ENCODE measurements at regions not wholly inside any gene's neighbourhood (a gene's known extent, or its start where the extent isn't known, plus 50 kb on each side); places are given as distances from the start of the nearest gene placed in this dataset.
A peak's percentile ranks its signal among the peaks of the same experiment; 100 is the strongest.

- H3K36me3 ChIP-seq (ENCODE audit: insufficient read depth, low read length) = no peaks in the 10 kb centered on the region
- intact Hi-C loops (cut with micrococcal nuclease; ENCODE audit: unreplicated experiment) = loop anchor here (10.0 kb wide), 1 partner anchor 363 kb away; no protein-coding TSS in a partner anchor
- no peaks in the 10 kb centered on the region for H3K9me2 ChIP-seq (ENCODE audit: insufficient read depth, low read length)
- H4K20me1 ChIP-seq (ENCODE audit: insufficient read depth, low read length) = no peaks in the 10 kb centered on the region
- H3K4me1 ChIP-seq (ENCODE audit: insufficient read depth, low read length, poor library complexity, severe bottlenecking) = no peaks in the 10 kb centered on the region
- no peaks in the 10 kb centered on the region for H3K79me2 ChIP-seq (ENCODE audit: insufficient read depth, low read depth, low read length)
- H3K9me3 ChIP-seq (ENCODE audit: low read length) = no peaks in the 10 kb centered on the region
- CTCF ChIA-PET (ENCODE audit: unreplicated experiment) = no interaction called here
- no peak overlapping the region for H3K27ac ChIP-seq (ENCODE audit: low read depth, low read length, poor library complexity, severe bottlenecking)
- no peak overlapping the region for H2AFZ ChIP-seq (ENCODE audit: low read length)
- TF ChIP-seq CTCF (conservative IDR thresholded peaks at IDR 0.05; ENCODE audit: low read length) (peak; percentile 54), EZH2phosphoT487 (IDR thresholded peaks at IDR 0.05; ENCODE audit: borderline replicate concordance, low read depth, low read length) (no peak)
- H3K4me3 ChIP-seq (ENCODE audit: low read depth, low read length, poor library complexity, severe bottlenecking) = no peak overlapping the region
- POLR2A ChIA-PET = no interaction called here
- BruUV-seq (replicated peaks) = no TSS peak
- no peak overlapping the region for H3K4me2 ChIP-seq (ENCODE audit: low read length)
- peak; percentile 2 for DNase-seq (ENCODE audit: low spot score)
These were observed 172.5 kb downstream of the SMAD2 start for GRCh38 chr18:47758000-47758399.

GRCh38 chr18:47756364-47757016 is 174.0 kb downstream of the SMAD2 start:
- intact Hi-C loops (cut with micrococcal nuclease; ENCODE audit: unreplicated experiment) = loop anchor here (10.0 kb wide), 1 partner anchor 362 kb away; no protein-coding TSS in a partner anchor
- H3K79me2 ChIP-seq (ENCODE audit: insufficient read depth, low read depth, low read length) = no peaks in the 10 kb centered on the region
- no peaks in the 10 kb centered on the region for H4K20me1 ChIP-seq (ENCODE audit: insufficient read depth, low read length)
- POLR2A ChIA-PET = no interaction called here
- no peak overlapping the region for H3K4me2 ChIP-seq (ENCODE audit: low read length)
- H3K4me1 ChIP-seq (ENCODE audit: insufficient read depth, low read length, poor library complexity, severe bottlenecking) = no peaks in the 10 kb centered on the region
- no peaks in the 10 kb centered on the region for H3K9me3 ChIP-seq (ENCODE audit: low read length)
- no peaks in the 10 kb centered on the region for H3K36me3 ChIP-seq (ENCODE audit: insufficient read depth, low read length)
- TF ChIP-seq EZH2phosphoT487 (IDR thresholded peaks at IDR 0.05; ENCODE audit: borderline replicate concordance, low read depth, low read length) (no peak), CTCF (conservative IDR thresholded peaks at IDR 0.05; ENCODE audit: low read length) (peak; percentile 81)
- CTCF ChIA-PET (ENCODE audit: unreplicated experiment) = no interaction called here
- no TSS peak for BruUV-seq (replicated peaks)
- DNase-seq (ENCODE audit: low spot score) = peak; percentile 34
- no peak overlapping the region for H2AFZ ChIP-seq (ENCODE audit: low read length)
- no peak overlapping the region for H3K27ac ChIP-seq (ENCODE audit: low read depth, low read length, poor library complexity, severe bottlenecking)
- H3K4me3 ChIP-seq (ENCODE audit: low read depth, low read length, poor library complexity, severe bottlenecking) = no peak overlapping the region
- no peaks in the 10 kb centered on the region for H3K9me2 ChIP-seq (ENCODE audit: insufficient read depth, low read length)

- no peak for DNase-seq (ENCODE audit: low spot score)
- Histone ChIP-seq H3K4me3 (ENCODE audit: low read depth, low read length, poor library complexity, severe bottlenecking) (no peak overlapping the region), H3K4me1 (ENCODE audit: insufficient read depth, low read length, poor library complexity, severe bottlenecking) (no peaks in the 10 kb centered on the region), H3K9me2 (ENCODE audit: insufficient read depth, low read length) (no peaks in the 10 kb centered on the region), H2AFZ (ENCODE audit: low read length) (no peak overlapping the region), H3K27ac (ENCODE audit: low read depth, low read length, poor library complexity, severe bottlenecking) (no peak overlapping the region), H3K9me3 (ENCODE audit: low read length) (no peaks in the 10 kb centered on the region), H3K79me2 (ENCODE audit: insufficient read depth, low read depth, low read length) (no peaks in the 10 kb centered on the region), H3K36me3 (ENCODE audit: insufficient read depth, low read length) (no peaks in the 10 kb centered on the region), H4K20me1 (ENCODE audit: insufficient read depth, low read length) (no peaks in the 10 kb centered on the region), H3K4me2 (ENCODE audit: low read length) (no peak overlapping the region)
- TF ChIP-seq EZH2phosphoT487 (IDR thresholded peaks at IDR 0.05; ENCODE audit: borderline replicate concordance, low read depth, low read length) = no peak
- no peak for TF ChIP-seq CTCF (conservative IDR thresholded peaks at IDR 0.05; ENCODE audit: low read length)
- BruUV-seq (replicated peaks) = no TSS peak
- intact Hi-C loops (cut with micrococcal nuclease; ENCODE audit: unreplicated experiment) = loop anchor here (10.0 kb wide), 1 partner anchor 360 kb away; no protein-coding TSS in a partner anchor
- ChIA-PET POLR2A (no interaction called here), CTCF (ENCODE audit: unreplicated experiment) (interaction anchor here (1.0 kb wide), 1 partner anchor 63 kb away, joined by 3 read pairs; no protein-coding TSS in a partner anchor)
These were observed 175.4 kb downstream of the SMAD2 start for GRCh38 chr18:47755102-47755456.
